Neural cell (in vitro differentiated cells): ENCODE measurements at regions not wholly inside any gene's neighbourhood (a gene's known extent, or its start where the extent isn't known, plus 50 kb on each side); places are given as distances from the start of the nearest gene placed in this dataset.
A peak's percentile ranks its signal among the peaks of the same experiment; 100 is the strongest.

Experiments
- H2AFZ ChIP-seq: fragments of 200-600, 300-800 bp; sonication (generic), shearing (Covaris generic); 2 replicates; pipeline ENCODE4 v1.6.0; 2014; ENCODE audit warnings: low read depth, mild to moderate bottlenecking, antibody characterized with exemption, low read length, moderate library complexity
- H3F3A ChIP-seq: fragments of 200-600 bp; shearing (Covaris generic); 2 replicates; pipeline ENCODE4 v1.6.1; 2016; ENCODE audit warnings: mild to moderate bottlenecking, moderate library complexity, mixed read lengths, antibody characterized with exemption, low read length; ENCODE audit not compliant: insufficient read depth, poor library complexity, severe bottlenecking
- H3K27ac ChIP-seq: fragments of 200-600, 300-800 bp; sonication (generic), shearing (Covaris generic); 2 replicates; pipeline ENCODE4 v1.5.1; 2014; ENCODE audit warnings: mild to moderate bottlenecking, low read length, moderate library complexity
- H3K27me3 ChIP-seq: fragments of 300-800, 200-600 bp; sonication (generic), shearing (Covaris generic); 2 replicates; pipeline ENCODE4 v1.6.0; 2014; ENCODE audit warnings: mild to moderate bottlenecking, low read depth, low read length, moderate library complexity; ENCODE audit not compliant: insufficient read depth
- H3K36me3 ChIP-seq: fragments of 300-800, 200-600 bp; sonication (generic), shearing (Covaris generic); 2 replicates; pipeline ENCODE4 v1.5.1; 2014; ENCODE audit warnings: mild to moderate bottlenecking, antibody characterized with exemption, low read length, moderate library complexity; ENCODE audit not compliant: insufficient read depth
- H3K4me2 ChIP-seq: fragments of 300-800, 200-600 bp; sonication (generic), shearing (Covaris generic); 2 replicates; pipeline ENCODE4 v1.6.0; 2014; ENCODE audit warnings: mild to moderate bottlenecking, low read length
- H3K4me3 ChIP-seq: fragments of 300-800, 200-600 bp; sonication (generic), shearing (Covaris generic); 2 replicates; pipeline ENCODE4 v1.5.1; 2014; ENCODE audit warnings: mild to moderate bottlenecking, low read length, moderate library complexity
- H3K79me2 ChIP-seq: fragments of 200-600 bp; shearing (Covaris generic); replicated peaks from 2 replicates; pipeline ENCODE4 v1.6.0; 2014; ENCODE audit warnings: mild to moderate bottlenecking, low read length, moderate library complexity; ENCODE audit not compliant: insufficient read depth
- H3K9ac ChIP-seq: fragments of 300-800, 200-600 bp; sonication (generic), shearing (Covaris generic); 2 replicates; pipeline ENCODE4 v1.6.1; 2016; ENCODE audit warnings: mild to moderate bottlenecking, low read length, mixed read lengths
- H3K9me2 ChIP-seq: fragments of 200-600 bp; shearing (Covaris generic); 2 replicates; pipeline ENCODE4 v1.6.1; 2016; ENCODE audit warnings: mild to moderate bottlenecking, low read length, mixed read lengths; ENCODE audit not compliant: insufficient read depth
- H3K9me3 ChIP-seq: fragments of 200-600, 300-800 bp; sonication (generic), shearing (Covaris generic); 2 replicates; pipeline ENCODE4 v1.6.1; 2016; ENCODE audit warnings: mild to moderate bottlenecking, mixed run types, low read length, moderate library complexity, mixed read lengths
- H4K20me1 ChIP-seq: fragments of 200-600 bp; shearing (Covaris generic); 2 replicates; pipeline ENCODE4 v1.6.1; 2016; ENCODE audit warnings: mild to moderate bottlenecking, mixed run types; ENCODE audit not compliant: insufficient read depth
- EP300 ChIP-seq: fragments of 450-650 bp; conservative IDR thresholded peaks from 2 replicates; pipeline ENCODE4 v1.6.1; 2014; ENCODE audit warnings: antibody characterized with exemption, mild to moderate bottlenecking, moderate library complexity; ENCODE audit not compliant: poor library complexity, severe bottlenecking
- EZH2 ChIP-seq: fragments of 200-600, 300-800 bp; shearing (Covaris generic), sonication (generic); IDR thresholded peaks from 2 replicates; pipeline ENCODE4 v1.6.1; 2014; ENCODE audit warnings: antibody characterized with exemption, low read length, borderline replicate concordance, mild to moderate bottlenecking; ENCODE audit not compliant: insufficient read depth, poor library complexity, severe bottlenecking
- MXI1 ChIP-seq: fragments of 450-650 bp; conservative IDR thresholded peaks from 2 replicates; pipeline ENCODE4 v1.6.1; 2014; ENCODE audit warnings: antibody characterized with exemption, mild to moderate bottlenecking; ENCODE audit not compliant: poor library complexity, severe bottlenecking
- POLR2AphosphoS5 ChIP-seq: IDR thresholded peaks from 2 replicates; pipeline ENCODE4 v1.6.1; 2012
- RAD21 ChIP-seq: fragments of 450-650 bp; conservative IDR thresholded peaks from 2 replicates; pipeline ENCODE4 v1.6.1; 2014; ENCODE audit warnings: antibody characterized with exemption, mild to moderate bottlenecking, moderate library complexity
- REST ChIP-seq: IDR thresholded peaks from 2 replicates; pipeline ENCODE4 v1.6.1; 2012; ENCODE audit warnings: borderline replicate concordance
- SMC3 ChIP-seq: fragments of 450-650 bp; conservative IDR thresholded peaks from 2 replicates; pipeline ENCODE4 v1.6.1; 2014; ENCODE audit warnings: antibody characterized with exemption, mild to moderate bottlenecking, moderate library complexity; ENCODE audit not compliant: poor library complexity
- TF ChIP-seq, protein P1 (sequence below): fragments of 450-650 bp; IDR thresholded peaks from 2 replicates; pipeline ENCODE4 v1.5.1; 2014; ENCODE audit warnings: antibody characterized with exemption, mild to moderate bottlenecking, moderate library complexity; ENCODE audit not compliant: poor library complexity, severe bottlenecking

DNA sequence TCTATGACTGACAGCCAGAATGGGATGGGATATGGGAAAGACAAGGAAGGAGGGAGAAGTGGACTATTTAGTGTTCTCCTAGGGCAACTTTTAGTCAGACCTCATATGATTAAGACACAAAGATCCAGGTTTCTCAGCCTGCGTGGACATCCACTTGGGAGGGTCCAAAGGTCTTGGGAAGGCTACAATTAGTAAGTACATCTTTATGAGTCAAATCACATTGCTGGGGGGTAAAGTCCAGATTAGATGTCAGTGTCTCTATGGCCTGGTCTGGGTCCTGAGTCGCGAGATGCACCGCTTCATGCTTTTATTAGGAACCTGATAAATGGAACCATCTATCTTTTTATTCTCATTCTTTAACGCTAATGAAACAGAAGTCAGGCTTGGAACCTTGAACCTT is 378.4 kb upstream of the ASIC2 start:
- no peaks in the 10 kb centered on the region for H3K36me3 ChIP-seq
- H3K27me3 ChIP-seq = no peaks in the 10 kb centered on the region
- H3K4me2 ChIP-seq = no peak overlapping the region
- TF ChIP-seq SMC3 = no peak
- TF ChIP-seq, protein P1, sequence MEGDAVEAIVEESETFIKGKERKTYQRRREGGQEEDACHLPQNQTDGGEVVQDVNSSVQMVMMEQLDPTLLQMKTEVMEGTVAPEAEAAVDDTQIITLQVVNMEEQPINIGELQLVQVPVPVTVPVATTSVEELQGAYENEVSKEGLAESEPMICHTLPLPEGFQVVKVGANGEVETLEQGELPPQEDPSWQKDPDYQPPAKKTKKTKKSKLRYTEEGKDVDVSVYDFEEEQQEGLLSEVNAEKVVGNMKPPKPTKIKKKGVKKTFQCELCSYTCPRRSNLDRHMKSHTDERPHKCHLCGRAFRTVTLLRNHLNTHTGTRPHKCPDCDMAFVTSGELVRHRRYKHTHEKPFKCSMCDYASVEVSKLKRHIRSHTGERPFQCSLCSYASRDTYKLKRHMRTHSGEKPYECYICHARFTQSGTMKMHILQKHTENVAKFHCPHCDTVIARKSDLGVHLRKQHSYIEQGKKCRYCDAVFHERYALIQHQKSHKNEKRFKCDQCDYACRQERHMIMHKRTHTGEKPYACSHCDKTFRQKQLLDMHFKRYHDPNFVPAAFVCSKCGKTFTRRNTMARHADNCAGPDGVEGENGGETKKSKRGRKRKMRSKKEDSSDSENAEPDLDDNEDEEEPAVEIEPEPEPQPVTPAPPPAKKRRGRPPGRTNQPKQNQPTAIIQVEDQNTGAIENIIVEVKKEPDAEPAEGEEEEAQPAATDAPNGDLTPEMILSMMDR = no peak
- TF ChIP-seq RAD21 = no peak
- no peak for TF ChIP-seq EP300
- TF ChIP-seq MXI1 = no peak
- H2AFZ ChIP-seq = no peak overlapping the region
- H4K20me1 ChIP-seq = no peaks in the 10 kb centered on the region
- no peaks in the 10 kb centered on the region for H3F3A ChIP-seq
- no peak overlapping the region for H3K4me3 ChIP-seq
- H3K9ac ChIP-seq = no peak overlapping the region
- H3K27ac ChIP-seq = no peak overlapping the region
- H3K9me2 ChIP-seq = no peaks in the 10 kb centered on the region
- H3K9me3 ChIP-seq = no peaks in the 10 kb centered on the region
- H3K79me2 ChIP-seq = no peaks in the 10 kb centered on the region

- H3K9ac ChIP-seq = no peak overlapping the region
- no peaks in the 10 kb centered on the region for H3F3A ChIP-seq
- no peaks in the 10 kb centered on the region for H3K79me2 ChIP-seq
- H3K9me2 ChIP-seq = no peaks in the 10 kb centered on the region
- no peak overlapping the region for H3K4me3 ChIP-seq
- no peak overlapping the region for H2AFZ ChIP-seq
- H3K9me3 ChIP-seq = no peaks in the 10 kb centered on the region
- no peaks in the 10 kb centered on the region for H3K27me3 ChIP-seq
- H3K4me2 ChIP-seq = no peak overlapping the region
- TF ChIP-seq SMC3 (peak; percentile 94), EP300 (no peak), REST (no peak), EZH2 (no peak), POLR2AphosphoS5 (no peak), MXI1 (no peak), RAD21 (peak; percentile 89)
- TF ChIP-seq, protein P1 = peak; percentile 88
- H3K36me3 ChIP-seq = no peaks in the 10 kb centered on the region
- H4K20me1 ChIP-seq = no peaks in the 10 kb centered on the region
- H3K27ac ChIP-seq = no peak overlapping the region
Observed at GRCh38 chr17:33674685-33675084, 381.6 kb upstream of the ASIC2 start.
